COLO668 (cell line): ENCODE measurements at regions not wholly inside any gene's neighbourhood (a gene's known extent, or its start where the extent isn't known, plus 50 kb on each side); places are given as distances from the start of the nearest gene placed in this dataset.

Experiments used
- DNase-seq: peaks from one replicate; lab custom pipeline; 2025; ENCODE audit not compliant: unreplicated experiment; lab: John Stamatoyannopoulos, UW

- no peak for DNase-seq
These were observed 154.1 kb upstream of the MIR17HG start for GRCh38 chr13:91193358-91193757.

GRCh38 chr13:91195789-91196188, 151.7 kb upstream of the MIR17HG start:
- DNase-seq: no peak

- no peak for DNase-seq
These were observed 150.5 kb upstream of the MIR17HG start for GRCh38 chr13:91196958-91197357.

- no peak for DNase-seq
These were observed 147.6 kb upstream of the MIR17HG start for GRCh38 chr13:91199866-91200265.

GRCh38 chr13:91200486-91200885, 147.0 kb upstream of the MIR17HG start:
- no peak for DNase-seq

GRCh38 chr13:91203430-91203829, 144.1 kb upstream of the MIR17HG start:
- no peak for DNase-seq

- DNase-seq: no peak
These were observed 140.2 kb upstream of the MIR17HG start for GRCh38 chr13:91207261-91207660.

GRCh38 chr13:91211510-91211909, 136.0 kb upstream of the MIR17HG start:
- DNase-seq: no peak

GRCh38 chr13:91212231-91212630, 135.3 kb upstream of the MIR17HG start:
- DNase-seq: no peak

- DNase-seq: no peak
These were observed 133.5 kb upstream of the MIR17HG start for GRCh38 chr13:91214031-91214430.

- DNase-seq: no peak
These were observed 130.4 kb upstream of the MIR17HG start for GRCh38 chr13:91216928-91217700.

- DNase-seq: no peak
These were observed 128.3 kb upstream of the MIR17HG start for GRCh38 chr13:91219201-91219600.

GRCh38 chr13:91220872-91221271, 126.6 kb upstream of the MIR17HG start:
- DNase-seq: no peak

GRCh38 chr13:91228108-91228507, 119.4 kb upstream of the MIR17HG start:
- DNase-seq: no peak

- no peak for DNase-seq
These were observed 118.5 kb upstream of the MIR17HG start for GRCh38 chr13:91228940-91229339.

GRCh38 chr13:91232716-91233115, 114.8 kb upstream of the MIR17HG start:
- DNase-seq: no peak

- no peak for DNase-seq
These were observed 114.2 kb upstream of the MIR17HG start for GRCh38 chr13:91233291-91233690.

GRCh38 chr13:91236182-91236581, 111.3 kb upstream of the MIR17HG start:
- DNase-seq: no peak

GRCh38 chr13:91236921-91237320, 110.6 kb upstream of the MIR17HG start:
- DNase-seq: no peak

- no peak for DNase-seq
These were observed 109.5 kb upstream of the MIR17HG start for GRCh38 chr13:91238036-91238435.

GRCh38 chr13:91240341-91240740, 107.1 kb upstream of the MIR17HG start:
- no peak for DNase-seq

GRCh38 chr13:91241221-91241933, 106.1 kb upstream of the MIR17HG start:
- DNase-seq: no peak

- DNase-seq: no peak
These were observed 104.8 kb upstream of the MIR17HG start for GRCh38 chr13:91242652-91243051.
